ENCODE measurements at regions not wholly inside any gene's neighbourhood (a gene's known extent, or its start where the extent isn't known, plus 50 kb on each side); places are given as distances from the start of the nearest gene placed in this dataset.
"Not testable (repeated sequence)": the region's sequence is repeated elsewhere in the genome, so short reads cannot be mapped to it uniquely, and the experiment has no call there.

- DNase-seq, result no peak
Measured at GRCh38 chr9:29445751-29446150, 1872.5 kb upstream of the C9orf72 start.

DNA sequence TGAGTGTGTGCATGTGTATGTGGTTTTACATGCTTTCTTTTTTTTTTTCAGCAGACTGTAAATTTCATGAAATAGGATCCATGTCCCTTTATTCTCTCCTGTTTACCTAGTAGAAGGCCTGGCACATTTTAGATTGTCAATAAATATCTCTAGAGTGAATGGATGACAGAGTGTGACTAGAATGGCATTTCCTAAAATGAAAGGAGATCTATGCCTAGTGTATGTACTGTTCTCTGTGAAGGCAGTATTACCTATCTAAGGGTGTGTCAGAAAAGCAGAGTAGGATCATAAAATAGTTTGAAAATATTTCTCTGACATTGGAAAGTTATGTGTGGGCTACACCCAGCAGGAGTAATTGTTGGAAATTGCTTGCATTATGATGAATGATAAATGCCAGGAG lies 1876.0 kb upstream of the C9orf72 start:
- no peak for DNase-seq

GRCh38 chr9:29450343-29450875 lies 1877.1 kb upstream of the C9orf72 start:
- not testable (repeated sequence) for DNase-seq

DNA sequence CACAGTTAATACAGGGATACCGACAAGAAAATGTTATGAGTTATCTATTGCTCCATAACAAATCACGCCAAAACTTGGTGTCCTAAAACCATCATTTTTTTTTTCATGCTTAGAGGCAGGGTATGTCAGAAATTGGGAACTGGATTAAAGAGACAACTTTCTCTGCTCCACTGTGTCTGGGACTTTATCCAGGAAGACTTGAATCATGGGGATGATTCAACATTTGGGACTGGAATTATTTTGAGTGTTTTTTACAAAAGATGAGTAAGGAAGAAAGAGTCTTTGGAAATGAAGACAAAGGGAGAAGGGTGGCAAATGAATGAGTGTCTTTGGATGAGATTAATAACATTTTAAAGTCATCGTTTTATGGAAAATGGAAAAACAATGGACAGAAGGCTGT lies 1883.7 kb upstream of the C9orf72 start:
- DNase-seq, result no peak

- no peak for DNase-seq
Measured at GRCh38 chr9:29475471-29475870, 1902.2 kb upstream of the C9orf72 start.

DNA sequence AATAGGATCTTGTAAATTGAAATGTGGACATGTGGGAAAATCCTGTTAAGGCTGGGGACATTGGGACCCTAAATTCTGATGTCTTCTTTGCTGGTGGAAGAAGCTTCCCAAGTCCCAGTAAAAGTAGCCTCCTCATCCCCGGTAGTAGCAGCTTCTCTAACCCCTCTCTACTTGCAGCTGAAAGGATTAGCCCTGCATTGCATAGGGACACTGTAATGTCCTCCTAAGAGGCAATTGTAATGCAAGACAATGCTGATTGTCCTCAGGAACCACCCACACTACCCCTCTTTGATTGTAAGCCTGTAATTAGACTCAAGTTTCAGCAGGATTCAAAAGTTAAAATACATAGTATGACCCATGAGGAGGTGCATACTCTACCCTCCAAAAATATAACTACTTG lies 1938.4 kb upstream of the C9orf72 start:
- DNase-seq, result no peak

DNA sequence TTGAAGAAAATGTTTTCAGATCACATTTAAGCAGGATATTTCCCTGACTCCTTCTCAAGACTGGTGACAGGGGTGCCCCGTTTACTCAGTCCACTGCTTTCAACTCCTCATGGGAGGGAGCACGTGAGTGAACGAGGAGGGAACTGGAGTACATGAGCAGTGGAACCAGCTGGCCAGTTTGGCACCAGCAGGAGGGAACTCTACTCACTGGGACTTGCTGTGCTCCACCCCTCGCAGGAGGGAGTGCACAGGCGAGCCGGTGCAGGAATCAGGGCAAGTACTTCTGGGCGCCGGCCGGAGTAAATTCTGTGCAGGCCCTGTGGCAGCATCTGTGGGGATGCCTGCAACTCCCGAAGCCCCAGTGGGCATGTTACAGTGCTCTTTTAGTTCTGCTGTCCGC lies 1941.1 kb upstream of the C9orf72 start:
- DNase-seq, result no peak

DNA sequence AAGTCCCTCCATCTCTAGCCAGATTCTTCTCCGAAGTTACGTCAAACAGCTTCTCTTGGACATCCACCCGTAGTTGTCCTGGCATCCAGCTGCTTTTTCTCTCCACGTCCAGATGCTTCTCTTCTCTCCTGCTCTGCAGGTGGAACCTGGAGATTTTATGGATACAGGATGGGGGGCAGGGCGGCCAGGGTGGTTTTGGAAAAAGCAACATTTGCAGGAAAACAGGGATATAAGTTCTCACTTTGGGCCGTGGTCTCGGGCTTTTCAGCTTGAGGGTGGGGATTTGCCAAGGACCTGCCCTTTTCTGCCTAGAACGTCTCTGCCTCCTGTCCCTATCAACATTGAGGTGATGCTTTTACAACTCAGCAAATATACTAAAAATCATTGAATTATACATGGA lies 1941.6 kb upstream of the C9orf72 start:
- no peak for DNase-seq

DNA sequence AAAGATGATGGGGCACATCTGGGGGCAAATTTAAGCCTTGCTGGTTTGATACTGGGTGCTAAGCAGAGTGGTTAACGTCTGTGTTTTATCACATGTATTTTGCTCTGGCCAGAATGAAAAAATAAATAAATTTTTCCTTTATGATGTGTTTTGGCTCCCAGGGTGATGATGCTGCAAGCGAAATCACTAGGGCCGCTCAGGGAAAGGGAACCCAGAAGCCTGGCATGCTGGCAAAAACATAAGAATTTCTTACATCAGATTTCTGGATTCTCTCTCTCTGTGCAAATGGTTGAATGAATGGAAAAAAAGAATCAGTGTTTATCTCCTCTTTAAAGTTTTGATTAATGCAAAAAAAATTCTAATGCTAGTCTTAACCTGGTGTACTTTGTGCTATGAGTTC lies 1975.2 kb upstream of the C9orf72 start:
- DNase-seq, result no peak

GRCh38 chr9:29555502-29555901 lies 1982.2 kb upstream of the C9orf72 start:
- DNase-seq, result no peak

- DNase-seq, result no peak
Measured at GRCh38 chr9:29556317-29556716, 1983.0 kb upstream of the C9orf72 start.

DNA sequence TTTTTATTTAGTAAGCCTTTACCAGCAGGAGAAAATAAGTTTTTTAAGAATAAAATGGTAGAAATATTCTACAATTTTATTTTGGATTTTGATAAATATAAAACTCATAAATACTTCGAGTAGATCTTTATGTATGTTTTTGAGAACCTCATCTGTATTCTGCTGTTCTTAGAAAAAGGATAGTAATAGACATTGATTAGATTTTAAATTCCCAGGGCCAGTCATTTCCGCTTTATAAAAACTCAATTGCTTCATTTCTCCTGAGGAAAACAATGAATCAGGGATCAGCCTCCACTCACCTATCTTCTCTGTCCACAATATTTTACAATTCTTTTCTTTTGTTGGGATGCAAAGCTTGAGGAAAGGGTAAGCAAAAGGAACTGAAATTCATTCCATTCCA lies 1983.5 kb upstream of the C9orf72 start:
- no peak for DNase-seq

GRCh38 chr9:29564564-29564963 lies 1991.3 kb upstream of the C9orf72 start:
- DNase-seq, result no peak

DNA sequence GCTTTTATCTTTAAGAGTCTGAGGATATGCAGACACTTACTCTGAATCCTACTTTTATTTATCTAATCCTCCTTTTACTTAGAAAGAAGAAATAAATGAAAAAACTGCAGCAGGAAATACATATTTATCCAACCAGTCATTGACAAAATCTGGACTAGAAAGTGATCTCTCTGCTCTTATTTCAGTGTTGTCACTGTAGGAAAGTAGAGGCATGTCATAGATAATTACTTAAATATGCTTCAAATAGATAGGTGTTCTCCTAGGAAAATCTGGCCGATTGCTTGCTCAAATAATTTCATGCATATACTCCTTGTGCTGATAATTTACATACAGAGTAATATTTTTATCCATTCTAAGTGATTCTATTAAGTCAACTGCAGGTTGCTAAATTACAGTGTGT lies 2001.9 kb upstream of the C9orf72 start:
- no peak for DNase-seq

- DNase-seq, result no peak
Measured at GRCh38 chr9:29588361-29588760, 2015.1 kb upstream of the C9orf72 start.

DNA sequence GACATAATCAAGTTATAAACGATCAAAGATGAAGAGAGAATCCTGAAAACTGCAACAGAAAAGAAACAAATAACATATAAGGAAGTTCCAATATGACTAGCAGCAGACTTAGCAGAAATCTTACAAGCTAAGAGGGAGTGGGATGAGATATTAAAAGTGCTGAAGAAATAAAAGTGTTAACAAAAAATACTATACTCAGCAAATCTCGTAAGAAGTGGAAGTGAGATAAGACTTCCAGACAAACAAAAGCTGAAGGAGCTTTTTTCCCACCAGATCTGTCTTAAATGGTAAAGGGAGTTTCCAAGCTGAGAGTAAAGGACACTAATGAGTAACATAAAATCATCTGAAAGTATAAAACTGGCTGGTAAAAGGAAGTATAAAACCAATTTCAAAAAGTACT lies 2036.0 kb upstream of the C9orf72 start:
- DNase-seq, result no peak

GRCh38 chr9:29613773-29614172 lies 2040.5 kb upstream of the C9orf72 start:
- DNase-seq, result no peak

DNA sequence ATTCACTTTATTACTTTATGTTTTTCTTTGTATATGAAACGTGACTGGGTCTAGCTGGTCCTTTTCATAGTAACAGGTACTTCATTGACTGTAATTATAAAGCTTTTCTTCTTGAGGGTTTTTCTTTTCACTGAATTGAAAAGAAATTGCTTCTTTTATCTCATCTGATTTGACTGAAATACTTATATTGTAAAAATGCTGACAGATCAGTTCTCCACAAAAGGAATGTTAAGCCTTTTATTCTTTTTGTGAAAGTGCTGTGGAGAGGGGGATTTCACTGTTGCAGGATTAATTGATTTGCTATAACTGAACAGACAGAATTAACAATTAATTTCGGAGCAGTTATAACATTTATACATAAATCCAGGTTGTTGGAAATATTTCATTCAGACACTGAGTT lies 2043.6 kb upstream of the C9orf72 start:
- DNase-seq, result no peak

DNA sequence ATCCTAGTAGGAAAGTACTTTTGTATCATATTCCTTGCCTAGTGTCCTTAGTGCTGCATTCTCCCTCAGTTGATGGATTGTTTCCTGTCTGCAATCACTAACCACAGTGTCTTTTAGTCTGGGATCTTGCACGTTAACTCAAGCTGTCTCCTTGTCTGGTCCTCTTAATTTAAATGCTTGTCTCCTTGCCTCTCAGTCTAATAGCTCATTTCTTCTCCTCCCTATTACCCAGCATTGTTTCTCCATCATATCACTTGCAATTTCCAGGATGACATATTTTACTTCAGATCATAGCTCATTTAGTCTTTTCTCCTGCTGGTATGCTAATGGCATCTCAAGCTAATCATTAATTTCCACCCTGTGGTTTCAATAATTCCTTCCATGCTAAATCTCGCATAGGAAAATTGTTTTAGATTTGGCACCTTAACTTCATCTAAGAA lies 2052.0 kb upstream of the C9orf72 start:
- DNase-seq, result no peak

DNA sequence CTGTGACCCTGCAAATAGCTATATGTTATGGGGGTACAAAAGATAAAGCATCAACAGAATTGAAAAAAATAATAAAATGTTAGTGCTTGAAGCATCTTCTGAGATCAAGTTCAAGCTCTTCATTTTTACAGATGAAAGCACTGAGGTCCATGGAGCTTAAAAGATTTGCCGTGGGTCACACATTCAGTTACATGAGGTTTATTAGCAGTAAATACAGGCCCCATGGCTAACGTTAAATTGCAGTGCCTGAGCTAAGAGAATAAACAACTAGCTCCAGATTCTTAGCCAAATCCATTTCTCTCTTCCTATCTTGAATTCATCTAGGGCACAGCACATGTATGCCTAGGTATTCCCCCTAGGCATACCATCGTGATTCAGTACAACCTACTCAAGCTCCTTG lies 2052.7 kb upstream of the C9orf72 start:
- no peak for DNase-seq

DNA sequence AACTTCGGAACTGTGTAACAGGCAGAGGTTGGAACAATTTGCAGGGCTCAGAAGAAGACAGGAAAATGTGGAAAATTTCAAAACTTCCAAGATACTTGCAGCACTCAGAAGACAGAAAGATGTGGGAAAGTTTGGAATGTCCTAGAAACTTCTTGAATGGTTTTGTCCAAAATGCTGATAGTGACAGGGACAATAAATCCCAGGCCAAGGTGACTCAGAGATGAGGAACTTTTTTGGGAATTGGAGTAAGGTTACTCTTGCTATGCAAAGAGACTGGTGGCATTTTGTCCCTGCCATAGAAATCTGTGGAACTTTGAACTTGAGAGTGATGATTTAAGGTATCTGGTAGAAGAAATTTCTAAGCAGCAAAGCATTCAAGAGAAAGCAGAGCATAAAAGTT lies 2055.6 kb upstream of the C9orf72 start:
- not testable (repeated sequence) for DNase-seq

DNA sequence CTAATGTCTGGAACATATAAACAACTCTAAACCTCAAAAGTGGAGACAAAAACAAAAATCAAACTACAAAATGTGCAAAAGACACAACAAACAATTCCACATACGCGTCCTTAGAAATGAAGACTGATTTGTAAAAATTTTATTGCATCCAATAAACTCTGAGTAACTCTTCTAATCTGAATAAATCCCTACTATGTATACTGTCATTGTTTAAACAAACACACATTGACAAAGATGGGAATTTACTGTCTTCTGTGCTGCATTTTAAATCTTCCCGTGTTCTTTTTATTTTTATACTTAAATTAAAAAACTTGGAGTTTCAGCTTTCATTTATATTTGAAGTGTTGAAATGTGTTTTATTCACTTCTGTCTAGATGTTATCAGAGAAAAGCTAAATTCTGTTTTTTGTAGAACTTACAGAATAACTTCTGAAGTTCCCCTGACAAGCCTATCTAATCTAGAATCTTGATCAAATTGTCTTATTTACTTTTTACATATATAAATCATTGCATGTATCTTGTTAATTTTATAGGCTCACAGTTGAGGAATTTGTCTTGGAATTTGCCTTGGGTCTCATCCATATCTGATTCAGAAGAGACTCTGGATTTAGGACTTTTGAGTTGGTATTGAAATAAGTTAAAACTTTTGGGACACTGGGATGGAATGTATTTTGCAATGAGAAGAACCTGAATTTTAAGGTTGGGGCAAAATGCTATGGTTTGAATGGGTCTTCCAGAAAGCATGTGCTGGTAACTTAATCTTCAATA lies 2064.4 kb upstream of the C9orf72 start:
- DNase-seq, result no peak

DNA sequence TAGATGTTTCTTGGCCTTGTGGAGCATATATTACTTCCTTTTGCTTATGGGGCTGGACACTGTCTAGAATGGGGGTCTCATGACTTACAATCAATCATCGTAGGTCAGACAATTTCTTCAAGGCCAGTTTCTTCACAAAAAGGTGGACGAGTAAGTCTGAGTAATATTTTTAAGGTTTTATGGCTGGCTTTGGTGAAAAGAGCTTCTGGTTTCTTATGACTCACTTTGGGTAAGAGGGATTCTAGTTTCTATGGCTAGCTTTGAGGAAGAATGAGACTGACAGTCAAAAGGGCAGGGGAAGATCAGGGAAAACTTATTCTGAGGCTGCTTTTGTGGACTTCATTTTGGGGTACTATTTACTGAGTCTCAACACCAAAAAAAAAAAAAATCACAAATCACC lies 2067.2 kb upstream of the C9orf72 start:
- DNase-seq, result no peak

DNA sequence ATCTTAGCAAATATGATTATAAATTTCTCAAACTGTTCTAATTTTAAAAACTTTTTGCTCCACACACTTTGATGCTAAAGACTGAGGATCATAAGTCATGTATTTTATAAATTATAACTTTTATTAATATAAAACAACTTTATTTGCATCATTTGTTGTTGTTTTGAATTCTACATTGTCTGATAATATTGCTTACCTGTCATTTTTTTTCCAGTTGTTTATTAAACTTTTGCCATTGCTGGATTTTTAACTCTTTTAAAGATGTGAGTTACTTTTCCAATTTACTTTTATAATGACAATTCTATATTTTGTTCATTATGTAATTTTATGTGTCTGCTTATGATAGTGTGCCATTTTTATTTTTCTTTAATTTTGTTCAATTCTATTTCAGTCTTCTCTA lies 2071.2 kb upstream of the C9orf72 start:
- DNase-seq, result no peak

DNA sequence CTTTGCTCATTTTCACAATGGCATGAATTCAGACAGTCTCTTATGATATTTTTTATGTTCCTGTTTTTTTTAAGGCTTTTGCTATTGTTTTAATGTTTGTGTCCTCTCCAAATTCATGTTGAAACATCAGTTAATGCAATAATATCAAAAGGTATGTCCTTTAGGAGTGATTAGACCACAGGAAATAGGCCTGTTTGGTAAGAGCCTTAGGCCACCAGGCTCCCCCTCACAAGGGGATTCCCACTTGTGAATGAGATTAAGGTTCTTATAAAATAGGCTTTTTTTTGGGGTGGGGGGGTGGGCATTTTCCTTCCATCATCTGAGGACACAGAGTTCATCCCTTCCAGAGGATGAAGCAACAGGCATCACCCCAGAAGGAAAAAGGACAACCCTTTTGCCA lies 2074.2 kb upstream of the C9orf72 start:
- no peak for DNase-seq
